PC-9 (cell line): ENCODE measurements at regions not wholly inside any gene's neighbourhood (a gene's known extent, or its start where the extent isn't known, plus 50 kb on each side); places are given as distances from the start of the nearest gene placed in this dataset.

Experiments used
- BruUV-seq: library from RNA; stranded (reverse); fragments of 400-500 nt; replicated peaks from 2 replicates; lab custom pipeline; 2021; lab: Mats Ljungman, UMichigan
- CTCF ChIA-PET: fragments of 300-600 bp; sonication (Branson Sonifier 250); formaldehyde crosslinking; loops from one replicate; lab custom pipeline; 2022; ENCODE audit warnings: antibody characterized with exemption; lab: Charles Lee
- POLR2A ChIA-PET: fragments of 300-600 bp; sonication (Branson Sonifier 250); formaldehyde crosslinking; loops from one replicate; lab custom pipeline; 2022; ENCODE audit warnings: antibody characterized with exemption; ENCODE audit not compliant: unreplicated experiment; lab: Charles Lee
- DNase-seq, 2 experiments: peaks; one replicate each; pipeline versions ENCODE4 v3.0.0 to v3.0.0-alpha.2; 2015 to 2022; ENCODE audit warnings: mixed read lengths in 1 of 2
- H2AFZ ChIP-seq: fragments of 200-600 bp; sonication (generic); 2 replicates; pipeline ENCODE4 v1.8.1; 2017; ENCODE audit warnings: antibody characterized with exemption
- H3F3A ChIP-seq: fragments of 200-600 bp; sonication (generic); 2 replicates; pipeline ENCODE4 v1.8.1; 2017; ENCODE audit warnings: antibody characterized with exemption, mild to moderate bottlenecking, low read depth; ENCODE audit not compliant: insufficient read depth
- H3K27ac ChIP-seq: fragments of 200-600 bp; sonication (generic); 2 replicates; pipeline ENCODE4 v1.6.1; 2016; ENCODE audit warnings: mixed run types
- H3K27me3 ChIP-seq: fragments of 200-600 bp; sonication (generic); 2 replicates; pipeline ENCODE4 v1.6.1; 2016; ENCODE audit warnings: low read depth, mixed run types; ENCODE audit not compliant: insufficient read depth
- H3K36me3 ChIP-seq: fragments of 200-600 bp; sonication (generic); 2 replicates; pipeline ENCODE4 v1.6.1; 2016; ENCODE audit warnings: low read depth, mixed run types
- H3K4me1 ChIP-seq: fragments of 200-600 bp; sonication (generic); replicated peaks from 2 replicates; pipeline ENCODE4 v1.6.1; 2016; ENCODE audit warnings: mixed run types; ENCODE audit not compliant: insufficient read depth
- H3K4me2 ChIP-seq: fragments of 200-600 bp; sonication (generic); 2 replicates; pipeline ENCODE4 v1.6.1; 2017; ENCODE audit warnings: mixed run types
- H3K4me3 ChIP-seq: fragments of 200-600 bp; sonication (generic); 2 replicates; pipeline ENCODE4 v1.6.1; 2016; ENCODE audit warnings: mixed run types
- H3K79me2 ChIP-seq: fragments of 200-600 bp; sonication (generic); 2 replicates; pipeline ENCODE4 v1.6.1; 2017; ENCODE audit warnings: low read depth, mixed run types
- H3K9me2 ChIP-seq: fragments of 200-600 bp; sonication (generic); 2 replicates; pipeline ENCODE4 v1.8.1; 2017; ENCODE audit warnings: mild to moderate bottlenecking; ENCODE audit not compliant: insufficient read depth
- H3K9me3 ChIP-seq: fragments of 200-600 bp; sonication (generic); 2 replicates; pipeline ENCODE4 v1.8.1; 2016; ENCODE audit warnings: low read depth; ENCODE audit not compliant: insufficient read depth
- H4K20me1 ChIP-seq: fragments of 200-600 bp; sonication (generic); 2 replicates; pipeline ENCODE4 v1.8.1; 2017; ENCODE audit not compliant: insufficient read depth
- EZH2 ChIP-seq: fragments of 200-600 bp; sonication (generic); IDR thresholded peaks from 2 replicates; pipeline ENCODE4 v1.8.0; 2017; ENCODE audit warnings: antibody characterized with exemption, low read depth
- intact Hi-C: fragments of 100-400 bp; cut with micrococcal nuclease; formaldehyde crosslinking; loops from one replicate; pipeline ENCODE4 v1.10.0; 2022; ENCODE audit not compliant: unreplicated experiment
- TF ChIP-seq, protein P1 (sequence below): fragments of 200-600 bp; sonication (generic); conservative IDR thresholded peaks from 2 replicates; pipeline ENCODE4 v1.6.1; 2017; ENCODE audit warnings: mixed run types, antibody characterized with exemption, mild to moderate bottlenecking, moderate library complexity

DNA sequence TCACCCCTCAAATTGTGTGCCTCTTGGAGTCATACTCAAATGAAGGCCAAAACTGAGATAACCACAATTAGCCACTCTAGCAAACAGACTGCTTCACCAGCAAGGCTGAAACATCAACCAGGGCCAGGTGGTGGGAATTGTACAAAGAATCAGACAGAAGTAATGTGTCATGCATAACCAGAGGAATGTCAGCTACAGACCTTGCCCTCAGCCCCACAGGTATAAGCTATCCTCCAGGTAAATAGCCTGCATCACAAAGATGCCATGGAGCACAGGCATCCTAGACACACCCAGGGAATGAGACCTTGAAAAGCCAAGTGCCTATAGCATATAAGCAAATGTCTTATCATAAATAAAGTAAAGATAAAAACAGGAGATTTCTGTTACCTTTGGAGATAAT lies 242.7 kb downstream of the CETN3 start:
- ChIA-PET CTCF (no interaction called here), POLR2A (no interaction called here)
- no TSS peak for BruUV-seq

DNA sequence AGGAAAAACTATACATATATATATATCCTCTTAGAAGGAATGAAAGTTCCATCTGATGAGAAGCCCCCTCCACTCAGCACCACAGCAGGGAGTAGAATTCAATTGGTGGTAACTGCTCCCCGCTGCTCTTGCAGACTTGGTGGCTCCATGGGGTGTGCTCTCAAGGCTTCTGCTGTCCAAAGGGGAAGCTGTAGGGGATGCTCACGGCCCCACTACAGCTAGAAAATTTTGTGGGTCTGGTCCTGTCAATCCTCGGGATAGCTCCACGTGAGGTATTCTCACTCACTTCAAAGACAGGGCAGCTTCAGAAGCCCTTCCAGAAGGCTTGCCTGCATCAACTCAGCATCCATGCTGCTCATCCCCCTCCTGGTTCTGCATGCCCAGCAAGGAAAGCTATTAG lies 247.2 kb downstream of the CETN3 start:
- H3K4me1 ChIP-seq: no peaks in the 10 kb centered on the region
- no peak overlapping the region for H2AFZ ChIP-seq
- H4K20me1 ChIP-seq: no peaks in the 10 kb centered on the region
- no peaks in the 10 kb centered on the region for H3K27me3 ChIP-seq
- no peaks in the 10 kb centered on the region for H3K36me3 ChIP-seq
- H3K9me3 ChIP-seq: no peaks in the 10 kb centered on the region
- ChIA-PET CTCF (no interaction called here), POLR2A (no interaction called here)
- intact Hi-C loops: no loop called here
- no peak for DNase-seq
- no peaks in the 10 kb centered on the region for H3K9me2 ChIP-seq
- no peaks in the 10 kb centered on the region for H3K79me2 ChIP-seq
- H3K27ac ChIP-seq: no peak overlapping the region
- H3F3A ChIP-seq: no peaks in the 10 kb centered on the region
- no TSS peak for BruUV-seq
- TF ChIP-seq EZH2: no peak
- H3K4me2 ChIP-seq: no peak overlapping the region
- no peak overlapping the region for H3K4me3 ChIP-seq

More for the DNA sequence above, 242.7 kb downstream of the CETN3 start:
- Histone ChIP-seq H3K27ac (no peak overlapping the region), H3K27me3 (no peaks in the 10 kb centered on the region), H2AFZ (no peak overlapping the region), H3K9me2 (no peaks in the 10 kb centered on the region), H3K79me2 (no peaks in the 10 kb centered on the region), H3K9me3 (no peaks in the 10 kb centered on the region), H3K4me2 (no peak overlapping the region), H4K20me1 (no peaks in the 10 kb centered on the region), H3K4me3 (no peak overlapping the region), H3K36me3 (no peaks in the 10 kb centered on the region), H3K4me1 (no peaks in the 10 kb centered on the region), H3F3A (no peaks in the 10 kb centered on the region)
- DNase-seq: no peak
- intact Hi-C loops: no loop called here
- TF ChIP-seq, protein P1, sequence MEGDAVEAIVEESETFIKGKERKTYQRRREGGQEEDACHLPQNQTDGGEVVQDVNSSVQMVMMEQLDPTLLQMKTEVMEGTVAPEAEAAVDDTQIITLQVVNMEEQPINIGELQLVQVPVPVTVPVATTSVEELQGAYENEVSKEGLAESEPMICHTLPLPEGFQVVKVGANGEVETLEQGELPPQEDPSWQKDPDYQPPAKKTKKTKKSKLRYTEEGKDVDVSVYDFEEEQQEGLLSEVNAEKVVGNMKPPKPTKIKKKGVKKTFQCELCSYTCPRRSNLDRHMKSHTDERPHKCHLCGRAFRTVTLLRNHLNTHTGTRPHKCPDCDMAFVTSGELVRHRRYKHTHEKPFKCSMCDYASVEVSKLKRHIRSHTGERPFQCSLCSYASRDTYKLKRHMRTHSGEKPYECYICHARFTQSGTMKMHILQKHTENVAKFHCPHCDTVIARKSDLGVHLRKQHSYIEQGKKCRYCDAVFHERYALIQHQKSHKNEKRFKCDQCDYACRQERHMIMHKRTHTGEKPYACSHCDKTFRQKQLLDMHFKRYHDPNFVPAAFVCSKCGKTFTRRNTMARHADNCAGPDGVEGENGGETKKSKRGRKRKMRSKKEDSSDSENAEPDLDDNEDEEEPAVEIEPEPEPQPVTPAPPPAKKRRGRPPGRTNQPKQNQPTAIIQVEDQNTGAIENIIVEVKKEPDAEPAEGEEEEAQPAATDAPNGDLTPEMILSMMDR: no peak
- no peak for TF ChIP-seq EZH2

DNA sequence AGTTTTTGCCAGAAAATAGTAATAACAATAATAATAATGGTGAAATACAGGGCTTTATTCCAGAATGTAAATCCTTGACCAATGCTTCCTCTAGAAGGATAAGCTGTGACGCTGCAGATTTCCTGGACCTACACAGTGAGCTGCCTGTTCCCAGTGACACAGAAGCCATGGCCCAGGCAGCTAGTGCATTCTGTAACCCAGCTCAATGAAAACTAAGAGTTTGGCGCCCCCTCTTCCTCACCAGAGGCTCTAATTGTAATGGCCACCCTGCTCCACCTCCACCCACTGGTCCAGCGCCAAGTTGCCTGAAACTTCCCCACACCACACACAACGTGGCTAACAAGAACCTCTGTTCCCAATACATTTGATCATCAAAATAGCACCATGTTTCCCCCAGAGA lies 248.1 kb downstream of the CETN3 start:
- no peaks in the 10 kb centered on the region for H3K9me2 ChIP-seq
- H2AFZ ChIP-seq: no peak overlapping the region
- no peak overlapping the region for H3K27ac ChIP-seq
- H3K4me1 ChIP-seq: no peaks in the 10 kb centered on the region
- no peaks in the 10 kb centered on the region for H3K79me2 ChIP-seq
- BruUV-seq: no TSS peak
- no peaks in the 10 kb centered on the region for H3F3A ChIP-seq
- intact Hi-C loops: no loop called here
- POLR2A ChIA-PET: no interaction called here
- no peak overlapping the region for H3K4me3 ChIP-seq
- no peak overlapping the region for H3K4me2 ChIP-seq
- no peaks in the 10 kb centered on the region for H3K36me3 ChIP-seq
- CTCF ChIA-PET: no interaction called here
- no peaks in the 10 kb centered on the region for H3K27me3 ChIP-seq
- H4K20me1 ChIP-seq: no peaks in the 10 kb centered on the region
- no peaks in the 10 kb centered on the region for H3K9me3 ChIP-seq
- DNase-seq: peak in 1 of 2 experiments; percentile 7
- no peak for TF ChIP-seq EZH2
- TF ChIP-seq, protein P1: no peak

DNA sequence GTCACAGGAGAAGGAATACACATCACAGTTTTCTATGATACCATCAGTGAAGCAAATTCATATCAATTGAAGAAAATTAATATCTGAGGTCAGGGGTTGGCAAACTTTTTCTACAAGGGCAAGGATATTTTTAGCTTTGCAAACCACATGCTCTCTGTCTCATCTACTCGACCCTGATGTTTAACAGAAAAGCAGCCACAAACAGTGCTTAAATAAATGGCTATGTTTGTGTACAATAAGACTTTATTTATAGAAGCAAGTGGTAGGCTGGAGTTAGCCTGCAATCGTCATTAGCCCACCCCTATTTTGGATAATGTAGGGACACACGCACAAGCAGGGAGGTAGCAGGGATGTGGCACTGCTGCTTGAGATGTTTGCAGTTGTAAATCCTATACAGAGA lies 251.4 kb downstream of the CETN3 start:
- H3K36me3 ChIP-seq: no peaks in the 10 kb centered on the region
- DNase-seq: no peak
- BruUV-seq: no TSS peak
- TF ChIP-seq EZH2: no peak
- TF ChIP-seq, protein P1: no peak
- no peaks in the 10 kb centered on the region for H3K9me3 ChIP-seq
- no peak overlapping the region for H2AFZ ChIP-seq
- H3K9me2 ChIP-seq: no peaks in the 10 kb centered on the region
- H3K4me1 ChIP-seq: no peaks in the 10 kb centered on the region
- no peaks in the 10 kb centered on the region for H4K20me1 ChIP-seq
- H3K27me3 ChIP-seq: no peaks in the 10 kb centered on the region
- H3K4me3 ChIP-seq: no peak overlapping the region
- no peak overlapping the region for H3K4me2 ChIP-seq
- ChIA-PET POLR2A (no interaction called here), CTCF (no interaction called here)
- H3K79me2 ChIP-seq: no peaks in the 10 kb centered on the region
- H3K27ac ChIP-seq: no peak overlapping the region
- intact Hi-C loops: no loop called here
- H3F3A ChIP-seq: no peaks in the 10 kb centered on the region
